ENCODE measurements at regions not wholly inside any gene's neighbourhood (a gene's known extent, or its start where the extent isn't known, plus 50 kb on each side); places are given as distances from the start of the nearest gene placed in this dataset.

- Histone ChIP-seq H2AFZ (ENCODE audit: low read depth, low read length) (no peak overlapping the region), H3K27ac (ENCODE audit: insufficient read depth, low read depth, low read length) (no peak overlapping the region), H3K9me1 (replicated peaks; ENCODE audit: control insufficient read depth, extremely low read depth, insufficient read depth, low read length) (no peaks in the 10 kb centered on the region), H3K4me1 (ENCODE audit: control insufficient read depth, extremely low read depth, insufficient read depth, low read length) (no peaks in the 10 kb centered on the region), H3K4me2 (ENCODE audit: insufficient read depth, low read length) (no peak overlapping the region), H3K79me2 (ENCODE audit: control insufficient read depth, insufficient read depth, low read length) (no peaks in the 10 kb centered on the region), H3K36me3 (ENCODE audit: control insufficient read depth in 2 of 2, extremely low read depth in 1 of 2, insufficient read depth in 2 of 2, low read length in 2 of 2) (no peaks in the 10 kb centered on the region), H4K20me1 (replicated peaks; ENCODE audit: control insufficient read depth, extremely low read depth, insufficient read depth, low read length) (no peaks in the 10 kb centered on the region), H3K27me3 (ENCODE audit: control insufficient read depth in 2 of 2, insufficient read depth in 2 of 2, low read length in 2 of 2) (no peaks in the 10 kb centered on the region), H3K9me3 (replicated peaks; ENCODE audit: control insufficient read depth, insufficient read depth, low read length) (no peaks in the 10 kb centered on the region), H3K9ac (replicated peaks; ENCODE audit: extremely low read depth, insufficient read depth, low read length) (no peak overlapping the region), H3K4me3 (replicated peaks in 1 of 3; ENCODE audit: insufficient read depth in 1 of 3, low read depth in 1 of 3, low read length in 3 of 3) (no peak overlapping the region)
- DNase-seq (ENCODE audit: low read depth, low spot score) (no peak), FAIRE-seq (no peak)
- intact Hi-C loops (cut with micrococcal nuclease) (no loop called here), dilution Hi-C loops (cut with MboI; ENCODE audit: extremely low pct_ligation_motif_present, low sequenced_read_pairs) (no loop called here)
- ChIA-PET POLR2A (no interaction called here), CTCF (no interaction called here)
- no TSS peak for BruUV-seq (replicated peaks)
- TF ChIP-seq MYC (IDR thresholded peaks at IDR 0.05; ENCODE audit: low read depth, low read length) (no peak), CTCF (IDR thresholded peaks at IDR 0.05; ENCODE audit: extremely low read depth in 1 of 2, insufficient read depth in 1 of 2, low read depth in 1 of 2, low read length in 2 of 2) (no peak), FOS (IDR thresholded peaks at IDR 0.05; ENCODE audit: borderline replicate concordance, insufficient read depth, low read length) (no peak), MAX (IDR thresholded peaks at IDR 0.05; ENCODE audit: insufficient read depth, insufficient read length) (no peak), POLR2AphosphoS5 (IDR thresholded peaks at IDR 0.05; ENCODE audit: insufficient read depth, low read depth, low read length) (no peak), JUN (IDR thresholded peaks at IDR 0.05; ENCODE audit: borderline replicate concordance, insufficient read depth, insufficient read length, low read depth) (no peak)
Measured at GRCh38 chr13:87087741-87088140, 583.4 kb upstream of the SLITRK5 start.

GRCh38 chr13:87089391-87089790, 581.8 kb upstream of the SLITRK5 start:
- no peaks in the 10 kb centered on the region for H3K9me1 ChIP-seq (replicated peaks; ENCODE audit: control insufficient read depth, extremely low read depth, insufficient read depth, low read length)
- TF ChIP-seq EZH2 (IDR thresholded peaks at IDR 0.05; ENCODE audit: borderline replicate concordance, low read depth, low read length, severe bottlenecking) (no peak), FOS (IDR thresholded peaks at IDR 0.05; ENCODE audit: borderline replicate concordance, insufficient read depth, low read length) (no peak), CTCF (IDR thresholded peaks at IDR 0.05; ENCODE audit: extremely low read depth in 1 of 2, insufficient read depth in 1 of 2, low read depth in 1 of 2, low read length in 2 of 2) (no peak), JUN (IDR thresholded peaks at IDR 0.05; ENCODE audit: borderline replicate concordance, insufficient read depth, insufficient read length, low read depth) (no peak), POLR2A (IDR thresholded peaks at IDR 0.05; ENCODE audit: low read depth, low read length) (no peak), POLR2AphosphoS5 (IDR thresholded peaks at IDR 0.05; ENCODE audit: insufficient read depth, low read depth, low read length) (no peak), MAX (IDR thresholded peaks at IDR 0.05; ENCODE audit: insufficient read depth, insufficient read length) (no peak), GATA2 (IDR thresholded peaks at IDR 0.05; ENCODE audit: insufficient read depth, insufficient read length, low read depth, low read length) (no peak), MYC (IDR thresholded peaks at IDR 0.05; ENCODE audit: low read depth, low read length) (no peak)
- no peaks in the 10 kb centered on the region for H3K79me2 ChIP-seq (ENCODE audit: control insufficient read depth, insufficient read depth, low read length)
- no peak overlapping the region for H3K4me3 ChIP-seq (replicated peaks in 1 of 3; ENCODE audit: insufficient read depth in 1 of 3, low read depth in 1 of 3, low read length in 3 of 3)
- no peak for DNase-seq (ENCODE audit: low read depth, low spot score)
- no peaks in the 10 kb centered on the region for H3K9me3 ChIP-seq (replicated peaks; ENCODE audit: control insufficient read depth, insufficient read depth, low read length)
- H3K4me2 ChIP-seq (ENCODE audit: insufficient read depth, low read length) = no peak overlapping the region
- intact Hi-C loops (cut with micrococcal nuclease) (no loop called here), dilution Hi-C loops (cut with MboI; ENCODE audit: extremely low pct_ligation_motif_present, low sequenced_read_pairs) (no loop called here)
- H3K27ac ChIP-seq (ENCODE audit: insufficient read depth, low read depth, low read length) = no peak overlapping the region
- no peak for FAIRE-seq
- no peaks in the 10 kb centered on the region for H3K4me1 ChIP-seq (ENCODE audit: control insufficient read depth, extremely low read depth, insufficient read depth, low read length)
- no peak overlapping the region for H3K9ac ChIP-seq (replicated peaks; ENCODE audit: extremely low read depth, insufficient read depth, low read length)
- POLR2A ChIA-PET = no interaction called here
- no TSS peak for BruUV-seq (replicated peaks)
- H4K20me1 ChIP-seq (replicated peaks; ENCODE audit: control insufficient read depth, extremely low read depth, insufficient read depth, low read length) = no peaks in the 10 kb centered on the region
- H3K27me3 ChIP-seq (ENCODE audit: control insufficient read depth in 2 of 2, insufficient read depth in 2 of 2, low read length in 2 of 2) = no peaks in the 10 kb centered on the region
- CTCF ChIA-PET = no interaction called here
- H3K36me3 ChIP-seq (ENCODE audit: control insufficient read depth in 2 of 2, extremely low read depth in 1 of 2, insufficient read depth in 2 of 2, low read length in 2 of 2) = no peaks in the 10 kb centered on the region
- no peak overlapping the region for H2AFZ ChIP-seq (ENCODE audit: low read depth, low read length)
